HG02885 (cell line): ENCODE measurements at regions not wholly inside any gene's neighbourhood (a gene's known extent, or its start where the extent isn't known, plus 50 kb on each side); places are given as distances from the start of the nearest gene placed in this dataset.
"Not testable (repeated sequence)": the region's sequence is repeated elsewhere in the genome, so short reads cannot be mapped to it uniquely, and the experiment has no call there.

Experiments
- ATAC-seq: cut with Tn5 transposase; IDR thresholded peaks from one replicate; pipeline ENCODE4 v1.9.1; 2021; ENCODE audit warnings: mild to moderate bottlenecking; ENCODE audit not compliant: unreplicated experiment, poor library complexity

DNA sequence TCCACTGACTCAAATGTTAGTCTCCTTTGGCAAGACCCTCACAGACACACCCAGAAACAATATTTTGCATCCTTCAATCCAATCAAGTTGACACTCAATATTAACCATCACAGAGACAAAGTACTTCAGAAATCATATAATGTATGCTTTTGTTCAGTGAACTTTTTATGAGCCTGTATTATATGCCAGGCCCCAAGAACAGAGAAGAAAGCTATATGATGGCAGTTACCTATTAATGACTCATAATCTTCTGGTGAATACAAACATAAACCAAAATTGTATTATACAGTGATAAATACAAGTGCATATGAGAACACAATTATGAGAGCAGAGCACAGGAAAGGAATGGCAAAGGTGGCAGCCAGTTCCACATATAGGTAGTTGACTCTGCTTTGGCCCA lies 852.0 kb upstream of the EPHA5 start:
- ATAC-seq = no peak

DNA sequence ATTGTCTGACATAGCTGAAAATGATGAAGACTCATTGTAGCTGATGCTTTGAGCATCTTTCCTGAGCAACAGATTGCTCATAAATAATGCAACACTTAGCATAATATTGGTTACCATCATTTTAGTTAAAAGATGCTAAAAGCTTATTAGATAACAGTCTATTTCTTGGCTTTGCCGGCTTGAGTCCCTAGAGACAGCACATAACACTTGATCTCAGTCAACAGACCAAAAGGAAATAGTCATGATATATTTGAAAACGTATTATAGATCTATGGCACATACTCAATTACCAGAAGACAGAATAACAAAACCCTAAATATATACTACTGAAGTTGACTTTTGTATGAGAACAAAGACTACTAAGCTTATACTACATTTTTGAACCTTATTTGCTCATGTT lies 846.7 kb upstream of the EPHA5 start:
- ATAC-seq = no peak

DNA sequence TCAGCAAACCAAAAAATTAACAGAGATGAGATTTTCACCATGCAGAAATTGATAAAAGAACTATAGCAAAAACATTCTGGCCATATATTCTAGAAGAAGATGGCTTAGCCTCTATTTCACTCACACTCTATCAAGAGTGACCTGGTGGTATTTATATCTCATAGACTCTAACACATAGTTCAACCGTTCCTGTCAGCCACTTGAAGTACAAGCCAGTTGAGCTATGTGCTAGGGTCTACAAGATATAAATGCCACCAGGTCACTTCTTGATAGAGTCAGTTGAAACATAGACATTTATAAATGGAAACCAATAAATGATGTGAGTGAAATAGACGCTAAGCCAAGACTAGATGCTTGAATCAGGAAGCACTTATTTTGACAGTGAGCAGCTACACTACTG lies 836.7 kb upstream of the EPHA5 start:
- ATAC-seq = no peak

DNA sequence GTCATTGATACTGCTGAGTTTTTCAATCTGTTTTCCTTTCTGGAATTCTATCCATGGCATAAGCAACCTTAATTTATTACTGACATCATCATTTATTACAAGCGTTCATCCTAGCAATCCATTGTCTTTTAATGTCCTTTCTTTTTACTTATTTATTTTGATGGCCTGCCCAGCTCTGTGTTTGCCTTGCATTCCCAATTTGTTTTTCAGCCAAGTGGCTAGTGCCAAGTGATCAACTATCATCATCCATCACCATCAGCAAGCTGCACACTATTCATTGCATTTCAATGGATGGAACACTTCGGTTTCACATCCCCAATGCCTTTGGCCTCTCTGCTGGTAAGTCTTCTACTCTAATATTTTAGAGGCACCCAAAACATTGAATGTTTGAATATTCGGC lies 831.7 kb upstream of the EPHA5 start:
- ATAC-seq = no peak

DNA sequence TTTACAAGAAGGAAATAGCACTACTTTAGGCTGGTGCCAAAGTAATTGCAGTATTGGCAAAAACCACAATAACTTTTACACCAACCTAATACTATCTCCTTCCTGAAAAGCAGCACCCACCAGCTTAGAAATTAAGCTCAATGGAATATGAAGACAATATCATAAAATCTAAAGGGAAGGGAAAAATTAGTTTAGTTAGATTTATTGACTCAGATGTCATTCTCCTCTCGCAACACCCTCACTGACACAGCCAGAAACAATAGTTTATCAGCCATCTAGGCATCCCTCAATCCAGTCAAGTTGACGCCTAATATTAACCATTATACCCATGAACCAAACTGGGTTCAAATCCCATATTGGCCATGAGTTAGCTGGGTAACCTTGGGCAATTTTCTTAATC lies 820.4 kb upstream of the EPHA5 start:
- no peak for ATAC-seq

DNA sequence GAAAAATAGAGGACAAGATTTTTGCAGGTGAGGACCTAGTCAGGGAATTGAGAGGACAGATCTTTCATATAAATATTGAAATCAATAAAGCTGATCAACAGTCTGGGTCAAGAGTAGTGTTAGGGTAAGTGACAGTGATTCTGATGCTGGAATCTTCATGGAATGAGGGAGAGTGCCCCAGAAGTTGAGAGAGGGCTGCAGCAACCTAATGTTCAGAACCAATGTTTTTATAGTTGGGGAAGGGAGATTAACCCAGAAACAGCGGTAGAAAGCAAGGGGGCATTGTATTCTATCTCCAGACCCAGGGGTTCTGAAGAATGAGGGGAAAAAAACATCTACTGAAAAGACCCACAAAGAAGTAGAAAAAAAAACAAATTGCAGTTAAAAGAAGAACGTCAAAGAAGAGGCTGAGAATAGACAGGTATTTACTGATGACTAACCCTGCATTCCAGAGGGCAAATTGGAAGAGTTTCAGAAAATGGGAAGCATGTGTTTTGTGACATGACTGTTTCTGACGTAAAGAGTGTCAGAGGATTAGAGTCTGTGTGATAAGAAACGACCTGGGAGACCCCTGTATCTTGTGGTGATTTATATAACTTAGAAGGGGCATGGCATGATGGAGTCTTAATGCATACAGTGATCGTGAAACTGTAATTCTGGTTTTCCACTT lies 819.6 kb upstream of the EPHA5 start:
- ATAC-seq = no peak

DNA sequence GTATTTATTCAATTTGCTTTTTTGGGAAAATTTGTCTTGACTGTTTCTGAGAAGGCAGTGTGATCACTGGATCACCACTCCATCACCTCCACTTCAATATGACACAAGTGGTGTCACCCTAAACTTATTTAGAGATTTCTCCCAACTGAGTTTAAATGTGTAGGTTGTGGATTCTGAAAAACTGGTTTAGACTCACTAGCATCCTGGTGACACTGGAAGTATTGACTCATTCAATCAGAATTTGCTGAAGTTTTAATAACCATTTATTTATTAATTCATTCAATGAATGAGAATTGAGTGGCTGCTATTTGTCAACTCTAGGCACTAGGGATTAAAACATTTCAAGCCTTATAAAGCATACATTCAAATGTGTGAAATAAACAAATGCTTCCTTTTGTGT lies 819.1 kb upstream of the EPHA5 start:
- ATAC-seq = no peak

DNA sequence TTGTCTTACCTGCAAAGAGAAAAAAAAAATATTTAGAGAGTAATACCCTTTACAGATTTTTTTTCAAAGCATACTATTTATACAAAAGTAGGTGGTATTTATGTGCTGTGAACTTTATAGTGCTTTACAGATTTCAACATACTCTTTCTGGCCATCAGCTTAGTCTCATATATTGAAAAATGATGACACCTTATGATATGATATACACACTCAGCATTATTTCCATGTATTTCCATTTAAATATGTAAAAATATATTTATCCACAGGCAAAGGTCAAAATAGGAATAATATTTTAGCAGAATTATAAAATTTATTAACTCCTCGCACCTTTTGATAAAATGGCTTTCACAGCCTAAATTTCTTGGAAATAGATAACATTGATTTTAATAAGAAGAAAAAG lies 815.8 kb upstream of the EPHA5 start:
- no peak for ATAC-seq

DNA sequence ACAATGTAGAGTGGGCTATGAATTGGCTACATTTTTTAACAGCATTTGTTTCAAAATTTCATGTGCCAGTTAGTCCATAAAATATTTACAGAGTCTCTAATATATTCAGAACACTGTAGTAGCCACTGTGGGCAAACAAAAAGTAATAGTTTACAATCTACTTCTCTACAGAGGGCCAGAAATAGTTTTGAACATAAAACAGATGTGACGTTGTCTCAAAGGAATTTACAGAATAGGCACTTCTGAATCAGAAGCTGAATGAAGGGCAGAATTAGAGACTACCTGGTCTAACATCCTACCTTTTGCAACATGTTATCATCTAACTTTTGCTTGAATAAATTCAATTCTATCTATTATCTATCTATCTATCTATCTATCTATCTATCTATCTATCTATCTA lies 811.9 kb upstream of the EPHA5 start:
- ATAC-seq = no peak

DNA sequence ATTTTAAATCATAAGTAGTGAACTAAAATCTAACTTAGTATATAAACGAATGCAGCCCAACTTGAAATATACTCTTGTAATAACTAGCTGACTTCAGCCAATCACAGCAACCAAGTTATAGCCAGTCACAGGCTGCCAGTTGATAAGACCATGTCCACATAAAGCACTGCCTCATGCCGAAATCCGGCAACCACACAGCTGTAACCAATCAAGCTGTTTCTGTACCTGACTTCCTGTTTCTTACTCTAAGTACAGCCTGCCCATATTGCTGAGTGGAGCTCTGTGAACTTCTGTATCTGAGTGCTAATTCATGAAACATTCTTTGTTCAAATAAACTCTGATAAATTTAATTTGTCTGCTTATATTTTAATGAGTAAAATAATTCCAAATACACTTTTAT lies 805.3 kb upstream of the EPHA5 start:
- no peak for ATAC-seq

DNA sequence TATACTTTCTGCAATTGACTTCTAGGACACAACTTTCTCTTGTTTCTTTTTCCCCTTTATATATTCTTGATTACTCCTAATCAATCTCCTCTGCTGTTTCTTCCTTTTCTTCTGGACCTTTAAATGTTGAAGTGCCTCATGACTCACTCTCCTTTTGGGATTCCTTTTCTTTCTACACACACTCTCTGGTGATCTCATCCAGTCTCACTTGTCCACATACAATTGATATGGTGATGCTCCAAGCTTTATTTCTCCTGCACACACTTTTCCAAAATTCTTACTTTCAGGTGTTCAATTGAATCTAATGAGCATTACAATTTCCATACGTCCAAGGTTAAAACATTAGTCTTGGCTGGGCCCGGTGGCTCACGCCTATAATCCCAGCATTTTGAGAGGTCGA lies 794.8 kb upstream of the EPHA5 start:
- no peak for ATAC-seq

DNA sequence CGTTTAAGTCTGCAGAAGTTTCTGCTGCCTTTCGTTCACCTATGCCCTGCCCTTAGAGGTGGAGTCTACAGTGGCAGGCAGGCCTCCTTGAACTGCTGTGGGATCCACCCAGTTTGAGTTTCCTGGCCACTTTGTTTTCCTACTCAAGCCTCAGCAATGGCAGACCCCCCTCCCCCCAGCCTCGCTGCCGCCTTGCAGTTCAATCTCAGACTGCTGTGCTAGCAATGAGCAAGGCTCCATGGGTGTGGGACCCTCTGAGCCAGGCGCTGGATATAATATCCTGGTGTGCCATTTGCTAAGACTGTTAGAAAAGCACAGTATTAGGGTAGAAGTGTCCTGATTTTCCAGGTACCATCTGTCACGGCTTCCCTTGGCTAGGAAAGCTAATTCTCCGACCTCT lies 792.6 kb upstream of the EPHA5 start:
- ATAC-seq = not testable (repeated sequence)

DNA sequence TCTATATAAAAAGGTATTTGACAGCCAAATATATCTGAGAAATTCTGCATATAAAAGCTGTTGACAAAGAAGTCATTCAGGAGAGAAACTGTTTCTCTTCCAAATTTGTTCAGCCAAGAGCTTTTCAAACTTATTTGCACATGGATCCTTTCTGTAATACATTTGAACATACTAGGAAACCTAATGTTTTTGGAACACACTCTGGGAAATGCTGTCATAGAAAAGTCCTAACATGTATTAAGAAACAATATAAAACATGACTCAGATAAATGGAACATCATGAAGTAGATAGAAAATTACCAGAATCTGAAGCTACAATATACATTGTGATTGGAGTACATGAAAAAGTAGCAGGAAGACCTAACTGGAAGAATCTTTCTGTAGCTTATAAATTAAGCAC lies 781.5 kb upstream of the EPHA5 start:
- no peak for ATAC-seq

DNA sequence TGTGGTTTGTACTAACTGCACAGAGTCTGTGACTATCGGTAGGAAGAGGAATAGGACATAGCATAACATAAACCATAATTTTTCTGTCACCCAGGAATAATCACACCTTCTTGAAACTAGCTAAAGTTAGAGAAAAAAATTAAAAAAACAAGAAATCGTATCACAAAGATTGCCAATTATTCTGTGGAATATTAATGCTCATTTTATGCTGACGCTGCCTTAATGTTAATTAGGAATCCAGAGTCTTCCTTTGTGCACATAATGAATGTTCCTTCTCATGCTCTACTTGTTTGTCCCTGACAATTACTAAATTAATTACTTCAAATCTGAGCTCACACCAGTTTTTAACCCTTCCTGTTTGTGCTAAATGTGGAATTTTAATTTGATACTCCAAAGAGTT lies 772.7 kb upstream of the EPHA5 start:
- ATAC-seq = no peak

DNA sequence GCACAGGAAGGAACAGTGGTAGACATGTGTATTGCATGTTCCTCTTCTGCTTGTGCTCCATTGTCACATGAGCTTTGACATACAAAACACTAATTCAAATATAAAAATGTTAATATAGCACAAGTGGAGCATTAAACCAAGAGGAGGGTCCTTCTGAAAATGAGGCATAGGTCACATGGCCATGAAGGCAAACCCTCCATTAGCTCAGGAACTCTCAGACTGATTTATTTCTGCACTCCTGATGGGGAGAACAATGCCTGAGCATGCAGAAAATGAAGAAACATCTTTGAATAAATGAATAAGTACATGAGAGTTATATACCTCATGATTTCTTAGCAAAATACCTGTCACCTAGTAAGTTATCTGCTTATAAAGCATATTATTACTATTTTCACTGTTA lies 769.2 kb upstream of the EPHA5 start:
- ATAC-seq = no peak

DNA sequence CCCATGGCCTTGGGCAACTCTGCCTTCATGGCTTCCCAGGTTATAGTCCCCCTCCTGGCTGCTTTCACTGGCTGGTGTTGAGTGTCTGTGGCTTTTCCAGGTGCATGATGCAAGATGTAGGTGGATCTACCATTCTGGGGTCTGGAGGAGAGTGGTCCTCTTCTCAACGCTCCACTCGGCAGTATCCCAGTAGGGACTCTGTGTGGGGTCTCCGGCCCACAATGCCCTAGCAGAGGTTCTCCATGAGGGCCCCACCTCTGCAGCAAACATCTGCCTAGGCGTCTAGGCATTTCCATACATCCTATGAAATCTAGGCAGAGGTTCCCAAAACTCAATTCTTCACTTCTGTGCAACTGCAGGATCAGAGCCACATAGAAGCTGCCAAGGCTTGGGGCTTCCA lies 763.4 kb upstream of the EPHA5 start:
- ATAC-seq = no peak

DNA sequence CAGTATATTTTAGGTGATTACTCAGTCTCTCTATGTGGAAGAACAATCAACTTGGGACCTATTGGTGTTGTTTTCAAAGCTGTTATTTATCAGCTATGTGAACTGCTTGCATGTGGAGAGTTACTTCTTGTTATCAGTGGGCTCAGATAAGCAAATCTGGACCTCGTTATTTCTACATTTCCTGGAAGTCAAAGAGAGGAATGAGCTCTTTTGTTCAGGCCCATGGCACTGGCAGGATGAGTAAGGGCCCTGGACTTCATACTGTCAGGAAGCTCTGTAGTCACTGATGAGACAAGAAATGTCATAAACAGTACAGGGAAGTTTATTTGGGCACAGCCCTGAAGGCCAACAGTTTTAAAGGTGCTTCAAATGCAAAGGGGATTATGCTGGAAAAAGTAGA lies 760.6 kb upstream of the EPHA5 start:
- ATAC-seq = no peak

DNA sequence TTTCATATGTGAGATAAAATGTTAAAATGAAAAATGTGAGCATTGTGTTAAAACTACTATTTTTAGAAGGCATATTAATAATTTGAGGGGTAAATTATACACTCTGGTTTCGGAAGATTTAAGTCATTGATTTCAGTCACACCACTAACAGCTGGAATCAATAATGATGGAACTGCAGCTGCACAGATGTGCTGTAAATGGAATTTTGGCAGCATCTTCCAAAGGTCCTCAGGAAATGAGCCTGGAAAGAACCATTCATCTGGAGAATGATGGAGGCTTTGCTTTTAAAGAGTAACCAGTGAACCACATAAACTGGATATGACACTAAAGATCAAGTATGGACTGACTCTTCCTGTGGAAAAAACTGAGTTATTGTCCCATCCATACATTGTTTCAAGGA lies 759.0 kb upstream of the EPHA5 start:
- no peak for ATAC-seq

DNA sequence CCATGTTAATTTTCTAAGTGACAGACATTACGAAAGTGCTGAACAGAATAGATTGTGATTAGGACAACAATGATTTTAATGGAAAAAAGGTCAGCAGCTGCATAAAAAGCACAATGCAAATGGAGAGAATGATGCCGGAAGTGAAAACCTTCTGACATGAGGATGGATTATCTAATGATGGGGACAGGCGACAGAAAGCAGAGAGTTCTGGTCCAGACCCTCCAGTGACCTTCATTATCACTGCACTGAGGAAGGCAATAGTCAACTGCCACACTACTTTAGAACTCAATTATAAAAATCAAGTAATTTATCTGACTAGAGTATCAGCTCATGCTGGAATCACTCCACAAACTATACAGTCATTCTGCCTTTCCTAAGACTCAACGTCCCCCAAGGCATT lies 746.1 kb upstream of the EPHA5 start:
- no peak for ATAC-seq

DNA sequence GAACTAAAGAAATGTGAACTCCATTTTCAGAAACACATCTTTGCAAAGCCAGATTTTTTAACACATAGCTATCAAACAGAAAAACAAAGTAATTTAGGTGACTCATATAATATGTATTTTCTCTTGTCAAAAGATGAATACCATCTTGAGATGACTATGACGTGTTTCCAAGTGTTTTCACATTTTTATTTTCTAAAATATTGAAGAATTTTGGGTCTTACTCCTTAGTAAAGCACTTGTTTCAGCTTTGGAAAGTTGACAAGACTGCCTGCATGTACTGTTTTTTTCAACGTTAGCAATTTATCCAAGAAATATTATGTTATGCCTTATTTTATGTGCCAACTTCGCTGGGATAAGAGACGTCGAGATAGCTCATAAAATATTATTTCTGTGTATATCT lies 733.9 kb upstream of the EPHA5 start:
- no peak for ATAC-seq

DNA sequence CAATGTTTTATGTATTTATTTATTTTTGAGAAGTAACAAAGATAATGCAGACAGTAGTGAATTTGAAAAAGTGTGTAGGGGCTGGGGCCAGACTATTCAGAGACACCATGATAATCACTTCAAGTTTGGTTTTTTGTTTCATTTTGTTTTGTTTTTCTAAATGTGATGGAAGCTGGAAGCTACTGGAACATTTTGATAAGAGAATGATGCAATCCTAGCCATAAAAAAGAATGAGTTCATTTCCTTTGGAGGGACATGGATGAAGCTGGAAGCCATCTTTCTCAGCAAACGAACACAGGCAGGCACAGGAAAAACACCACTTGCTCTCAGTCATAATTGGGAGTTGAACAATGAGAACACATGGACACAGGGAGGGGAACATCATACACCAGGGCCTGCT lies 706.6 kb upstream of the EPHA5 start:
- ATAC-seq = no peak

DNA sequence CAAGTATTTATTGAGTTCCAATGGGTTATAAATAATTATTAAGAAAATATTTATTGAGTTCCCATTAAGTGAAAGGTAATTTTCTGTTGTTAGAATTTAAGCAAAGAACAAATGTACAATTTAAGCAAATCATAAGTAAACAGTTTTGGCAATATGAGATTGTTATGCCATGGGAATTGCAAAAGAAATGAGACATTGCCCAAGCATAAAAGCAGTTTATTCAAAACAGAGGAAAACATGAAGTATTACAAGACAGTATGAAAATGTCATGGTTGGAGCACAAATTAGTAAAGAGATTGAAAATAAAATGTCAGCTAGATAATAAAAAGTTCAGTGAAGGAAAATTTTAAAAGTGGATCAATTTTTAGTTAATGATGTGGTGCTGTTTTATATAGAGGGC lies 706.1 kb upstream of the EPHA5 start:
- no peak for ATAC-seq

DNA sequence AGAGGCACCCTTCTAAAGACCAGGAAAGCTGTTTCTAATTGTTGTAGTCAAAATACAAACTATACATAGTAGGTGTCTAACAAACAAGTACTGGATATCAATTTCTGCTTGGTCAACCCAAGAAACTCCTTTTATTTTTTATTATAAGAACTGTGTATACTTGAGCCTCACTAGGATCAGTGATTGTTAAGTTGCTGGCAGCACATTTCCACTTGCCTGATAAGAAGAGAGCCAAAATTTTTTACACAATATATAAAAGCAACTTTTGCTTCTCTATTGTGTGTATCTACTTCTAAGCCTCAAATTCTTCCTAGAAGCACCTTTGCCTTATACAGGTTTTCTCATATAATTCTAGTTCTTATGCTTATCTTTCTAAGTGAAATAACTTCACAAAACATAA lies 703.0 kb upstream of the EPHA5 start:
- no peak for ATAC-seq
